ENCODE measurements at regions not wholly inside any gene's neighbourhood (a gene's known extent, or its start where the extent isn't known, plus 50 kb on each side); places are given as distances from the start of the nearest gene placed in this dataset.

DNA sequence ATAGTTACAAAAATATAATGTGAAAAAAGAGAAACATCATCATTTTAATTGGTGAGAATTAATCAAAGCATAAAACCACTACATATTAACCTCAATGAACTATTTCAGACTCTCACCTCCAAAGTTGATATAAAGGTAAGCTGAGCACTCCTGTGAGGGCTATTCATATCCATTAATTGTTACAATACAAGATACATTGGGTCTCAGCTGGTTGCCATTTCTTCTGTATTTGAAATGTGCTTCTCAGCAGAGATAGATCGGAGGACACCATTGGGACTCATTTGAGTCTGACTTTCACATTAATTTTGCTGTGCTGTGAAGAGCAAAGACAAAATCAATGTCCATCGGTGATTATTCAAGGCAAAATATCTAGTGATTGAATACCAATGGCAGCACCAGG lies 459.5 kb upstream of the GOT2 start:
- Histone ChIP-seq H3K4me1 (no peaks in the 10 kb centered on the region), H3K27ac (no peak overlapping the region), H3K9me3 (0 out of 3 replicates have a peak, but pooled peaks cover 3% of the 10 kb centered on the region), H3K4me3 (no peak overlapping the region), H3K4me2 (no peak overlapping the region)
- 90% methylated on average over 2 of the region's 2 CpGs for WGBS (ENCODE audit: missing lambda C conversion rate)
- DNase-seq (ENCODE audit: low read depth in 1 of 2, low spot score in 1 of 2) (no peak), FAIRE-seq (no peak), ATAC-seq (no peak)
- TF ChIP-seq FOSL2 (IDR thresholded peaks at IDR 0.05) (no peak), FOSL2 (CRISPR knock-in tag; IDR thresholded peaks at IDR 0.05) (no peak), BHLHE40 (IDR thresholded peaks at IDR 0.05; ENCODE audit: low read depth, low read length) (no peak), ESRRA (IDR thresholded peaks at IDR 0.05; ENCODE audit: borderline replicate concordance, low read length) (no peak), CHD2 (IDR thresholded peaks at IDR 0.05; ENCODE audit: low read length, partially characterized antibody) (no peak), RCOR1 (IDR thresholded peaks at IDR 0.05; ENCODE audit: low read depth, low read length) (no peak), HEYL (CRISPR knock-in tag; IDR thresholded peaks at IDR 0.05) (no peak), EHMT2 (IDR thresholded peaks at IDR 0.05; ENCODE audit: low read depth) (no peak), SMC3 (IDR thresholded peaks at IDR 0.05) (no peak), RFX5 (IDR thresholded peaks at IDR 0.05) (no peak)
- TF ChIP-seq, protein P1, sequence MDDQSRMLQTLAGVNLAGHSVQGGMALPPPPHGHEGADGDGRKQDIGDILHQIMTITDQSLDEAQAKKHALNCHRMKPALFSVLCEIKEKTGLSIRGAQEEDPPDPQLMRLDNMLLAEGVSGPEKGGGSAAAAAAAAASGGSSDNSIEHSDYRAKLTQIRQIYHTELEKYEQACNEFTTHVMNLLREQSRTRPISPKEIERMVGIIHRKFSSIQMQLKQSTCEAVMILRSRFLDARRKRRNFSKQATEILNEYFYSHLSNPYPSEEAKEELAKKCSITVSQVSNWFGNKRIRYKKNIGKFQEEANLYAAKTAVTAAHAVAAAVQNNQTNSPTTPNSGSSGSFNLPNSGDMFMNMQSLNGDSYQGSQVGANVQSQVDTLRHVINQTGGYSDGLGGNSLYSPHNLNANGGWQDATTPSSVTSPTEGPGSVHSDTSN (IDR thresholded peaks at IDR 0.05): no peak
- POLR2A ChIA-PET: no interaction called here
- CTCF ChIA-PET: interaction anchor here (1.2 kb wide), 1 partner anchor 10 kb away, joined by 4 read pairs; no protein-coding TSS in a partner anchor

DNA sequence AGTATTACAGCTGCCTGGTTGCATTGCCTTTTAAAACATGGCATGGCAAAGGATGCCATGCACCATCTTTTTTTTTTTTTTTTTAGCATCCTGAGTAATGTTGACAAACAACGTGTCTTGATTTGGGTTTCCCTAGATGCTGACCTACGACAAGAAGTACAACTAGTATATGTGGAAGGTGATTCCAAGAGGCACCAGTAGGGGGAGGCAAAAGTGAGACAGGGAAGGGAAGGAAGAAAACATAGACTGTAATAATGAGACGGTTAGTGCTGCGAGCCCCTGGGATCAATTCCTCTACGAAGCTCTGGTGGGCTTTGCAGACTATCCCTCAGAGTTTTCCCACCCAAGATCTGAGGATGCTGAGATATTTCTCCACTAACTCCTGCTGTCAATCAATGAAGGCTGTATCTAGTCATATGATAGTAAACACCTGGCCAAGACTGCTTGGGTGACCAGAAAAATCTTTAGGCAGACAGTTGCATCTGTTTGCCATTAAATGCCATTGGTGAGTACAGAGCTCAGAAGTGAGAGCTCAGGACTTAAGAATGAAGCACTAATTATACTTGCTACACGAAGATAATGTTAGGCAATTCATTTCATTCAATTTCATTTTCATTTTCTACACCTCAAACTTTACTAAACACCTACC lies 458.6 kb upstream of the GOT2 start:
- DNase-seq (ENCODE audit: low read depth in 1 of 2, low spot score in 1 of 2) (peak in 1 of 2 experiments; percentile 42), ATAC-seq (no peak), FAIRE-seq (no peak)
- POLR2A ChIA-PET: interaction anchor here (0.5 kb wide), 1 partner anchor 10 kb away, joined by 4 read pairs; no protein-coding TSS in a partner anchor
- Histone ChIP-seq H3K27ac (no peak overlapping the region; a peak in 1 of 6 replicates), H3K9me3 (0 out of 3 replicates have a peak, but pooled peaks cover 3% of the 10 kb centered on the region), H3K4me3 (no peak overlapping the region), H3K4me1 (no peaks in the 10 kb centered on the region), H3K4me2 (no peak overlapping the region)
- 56% methylated on average over 5 of the region's 6 CpGs for WGBS (ENCODE audit: missing lambda C conversion rate)
- TF ChIP-seq ZFP36 (IDR thresholded peaks at IDR 0.05; ENCODE audit: borderline replicate concordance, partially characterized antibody) (no peak), POLR2AphosphoS2 (conservative IDR thresholded peaks at IDR 0.05; ENCODE audit: low read length) (no peak), PHF8 (IDR thresholded peaks at IDR 0.05; ENCODE audit: borderline replicate concordance, low read depth) (no peak), FOSB (CRISPR knock-in tag; IDR thresholded peaks at IDR 0.05) (no peak), RAD21 (conservative IDR thresholded peaks at IDR 0.05 in 1 of 2, IDR thresholded peaks at IDR 0.05 in 1 of 2) (peak in 1 of 2 experiments; percentile 11; a peak in 1 of 5 replicates), ZSCAN20 (CRISPR knock-in tag; IDR thresholded peaks at IDR 0.05) (no peak), HOXA7 (CRISPR knock-in tag; IDR thresholded peaks at IDR 0.05) (no peak), GATA3 (IDR thresholded peaks at IDR 0.05; ENCODE audit: borderline replicate concordance) (no peak), SMC3 (IDR thresholded peaks at IDR 0.05) (no peak), MAZ (IDR thresholded peaks at IDR 0.05; ENCODE audit: borderline replicate concordance, low read depth, low read length) (no peak)
- TF ChIP-seq, protein P2, sequence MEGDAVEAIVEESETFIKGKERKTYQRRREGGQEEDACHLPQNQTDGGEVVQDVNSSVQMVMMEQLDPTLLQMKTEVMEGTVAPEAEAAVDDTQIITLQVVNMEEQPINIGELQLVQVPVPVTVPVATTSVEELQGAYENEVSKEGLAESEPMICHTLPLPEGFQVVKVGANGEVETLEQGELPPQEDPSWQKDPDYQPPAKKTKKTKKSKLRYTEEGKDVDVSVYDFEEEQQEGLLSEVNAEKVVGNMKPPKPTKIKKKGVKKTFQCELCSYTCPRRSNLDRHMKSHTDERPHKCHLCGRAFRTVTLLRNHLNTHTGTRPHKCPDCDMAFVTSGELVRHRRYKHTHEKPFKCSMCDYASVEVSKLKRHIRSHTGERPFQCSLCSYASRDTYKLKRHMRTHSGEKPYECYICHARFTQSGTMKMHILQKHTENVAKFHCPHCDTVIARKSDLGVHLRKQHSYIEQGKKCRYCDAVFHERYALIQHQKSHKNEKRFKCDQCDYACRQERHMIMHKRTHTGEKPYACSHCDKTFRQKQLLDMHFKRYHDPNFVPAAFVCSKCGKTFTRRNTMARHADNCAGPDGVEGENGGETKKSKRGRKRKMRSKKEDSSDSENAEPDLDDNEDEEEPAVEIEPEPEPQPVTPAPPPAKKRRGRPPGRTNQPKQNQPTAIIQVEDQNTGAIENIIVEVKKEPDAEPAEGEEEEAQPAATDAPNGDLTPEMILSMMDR (IDR thresholded peaks at IDR 0.05): peak; percentile 22; the same call in 1 of the 3 replicates
- CTCF ChIA-PET: interaction anchor here (0.6 to 1.2 kb wide), 3 partner anchors 9 to 1711 kb away, joined by 3 to 4 read pairs (median 4); no protein-coding TSS in a partner anchor

DNA sequence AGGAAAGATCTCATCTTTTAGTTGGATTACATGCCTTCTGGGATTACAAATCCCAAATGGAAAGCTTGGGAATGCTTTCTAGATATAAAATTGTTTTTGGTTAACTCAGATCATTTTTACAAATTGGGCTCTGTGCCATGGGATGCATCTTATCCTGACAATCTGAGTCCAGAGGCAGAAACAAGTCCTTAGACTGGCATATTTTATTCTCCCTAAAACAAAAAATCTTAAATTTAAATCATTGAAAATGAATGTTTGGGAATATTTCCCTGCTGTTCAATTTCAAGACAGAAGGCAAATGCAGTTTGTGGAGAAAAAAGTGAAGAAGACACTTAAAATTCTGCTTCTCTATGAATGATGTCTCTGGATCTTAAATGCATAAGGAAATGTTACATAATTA lies 456.6 kb upstream of the GOT2 start:
- no peak overlapping the region for H3K4me3 ChIP-seq
- ChIA-PET CTCF (no interaction called here), POLR2A (no interaction called here)
- H3K9me3 ChIP-seq: peaks cover 6% of the 10 kb centered on the region; the same call in 1 of the 3 replicates
- H3K4me2 ChIP-seq: no peak overlapping the region
- no peaks in the 10 kb centered on the region for H3K4me1 ChIP-seq
- TF ChIP-seq PHF8 (IDR thresholded peaks at IDR 0.05; ENCODE audit: borderline replicate concordance, low read depth): no peak
- TF ChIP-seq, protein P3, sequence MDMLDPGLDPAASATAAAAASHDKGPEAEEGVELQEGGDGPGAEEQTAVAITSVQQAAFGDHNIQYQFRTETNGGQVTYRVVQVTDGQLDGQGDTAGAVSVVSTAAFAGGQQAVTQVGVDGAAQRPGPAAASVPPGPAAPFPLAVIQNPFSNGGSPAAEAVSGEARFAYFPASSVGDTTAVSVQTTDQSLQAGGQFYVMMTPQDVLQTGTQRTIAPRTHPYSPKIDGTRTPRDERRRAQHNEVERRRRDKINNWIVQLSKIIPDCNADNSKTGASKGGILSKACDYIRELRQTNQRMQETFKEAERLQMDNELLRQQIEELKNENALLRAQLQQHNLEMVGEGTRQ (IDR thresholded peaks at IDR 0.05): no peak
- no peak for TF ChIP-seq RNF2 (IDR thresholded peaks at IDR 0.05; ENCODE audit: borderline replicate concordance, low read depth)
- TF ChIP-seq ZNF302 (CRISPR knock-in tag; IDR thresholded peaks at IDR 0.05): no peak
- TF ChIP-seq JUNB (IDR thresholded peaks at IDR 0.05): no peak
- TF ChIP-seq, protein P4, sequence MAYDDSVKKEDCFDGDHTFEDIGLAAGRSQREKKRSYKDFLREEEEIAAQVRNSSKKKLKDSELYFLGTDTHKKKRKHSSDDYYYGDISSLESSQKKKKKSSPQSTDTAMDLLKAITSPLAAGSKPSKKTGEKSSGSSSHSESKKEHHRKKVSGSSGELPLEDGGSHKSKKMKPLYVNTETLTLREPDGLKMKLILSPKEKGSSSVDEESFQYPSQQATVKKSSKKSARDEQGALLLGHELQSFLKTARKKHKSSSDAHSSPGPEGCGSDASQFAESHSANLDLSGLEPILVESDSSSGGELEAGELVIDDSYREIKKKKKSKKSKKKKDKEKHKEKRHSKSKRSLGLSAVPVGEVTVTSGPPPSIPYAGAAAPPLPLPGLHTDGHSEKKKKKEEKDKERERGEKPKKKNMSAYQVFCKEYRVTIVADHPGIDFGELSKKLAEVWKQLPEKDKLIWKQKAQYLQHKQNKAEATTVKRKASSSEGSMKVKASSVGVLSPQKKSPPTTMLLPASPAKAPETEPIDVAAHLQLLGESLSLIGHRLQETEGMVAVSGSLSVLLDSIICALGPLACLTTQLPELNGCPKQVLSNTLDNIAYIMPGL (CRISPR knock-in tag; IDR thresholded peaks at IDR 0.05; ENCODE audit: borderline replicate concordance): no peak
- TF ChIP-seq FOSB (CRISPR knock-in tag; IDR thresholded peaks at IDR 0.05): no peak
- TF ChIP-seq MAZ (IDR thresholded peaks at IDR 0.05; ENCODE audit: borderline replicate concordance, low read depth, low read length): no peak
- no peak for TF ChIP-seq EP300 (IDR thresholded peaks at IDR 0.05)
- TF ChIP-seq RAD21 (conservative IDR thresholded peaks at IDR 0.05 in 1 of 2, IDR thresholded peaks at IDR 0.05 in 1 of 2): no peak
- TF ChIP-seq ESRRA (IDR thresholded peaks at IDR 0.05; ENCODE audit: borderline replicate concordance, low read length): no peak
- H3K27ac ChIP-seq: no peak overlapping the region
- FAIRE-seq (no peak), DNase-seq (ENCODE audit: low read depth in 1 of 2, low spot score in 1 of 2) (no peak), ATAC-seq (no peak)
